K562 (cell line): ENCODE measurements at regions not wholly inside any gene's neighbourhood (a gene's known extent, or its start where the extent isn't known, plus 50 kb on each side); places are given as distances from the start of the nearest gene placed in this dataset.

Experiments used
- CLOCK ChIP-seq: fragments of 250-450 bp; sonication (Bioruptor Pico); IDR thresholded peaks from 2 replicates; pipeline ENCODE4 v1.4.0; 2020; ENCODE audit warnings: mild to moderate bottlenecking, moderate library complexity, borderline replicate concordance
- TRIM25 ChIP-seq: fragments of 450-650 bp; IDR thresholded peaks from 2 replicates; pipeline ENCODE4 v1.7.0; 2016; ENCODE audit warnings: borderline replicate concordance
- VEZF1 ChIP-seq: fragments of 200-800 bp; sonication (Bioruptor generic); IDR thresholded peaks from 2 replicates; pipeline ENCODE4 v1.6.1; 2017; ENCODE audit warnings: missing genetic modification characterization, missing compliant biosample characterization
- TF ChIP-seq, protein P1 (sequence below): IDR thresholded peaks from 2 replicates; pipeline ENCODE4 v1.6.1; 2012; ENCODE audit warnings: low read depth, low read length, improper control_type of control experiment, borderline replicate concordance
- TF ChIP-seq, protein P2 (sequence below), 2 experiments: fragments of 450-650 bp; formaldehyde crosslinking in 1 of 2; IDR thresholded peaks; 2 replicates each; pipeline versions ENCODE4 v1.4.0 to v1.6.1; 2014 to 2020; ENCODE audit warnings: mild to moderate bottlenecking in 2 of 2, borderline replicate concordance in 1 of 2, low read depth in 1 of 2

DNA sequence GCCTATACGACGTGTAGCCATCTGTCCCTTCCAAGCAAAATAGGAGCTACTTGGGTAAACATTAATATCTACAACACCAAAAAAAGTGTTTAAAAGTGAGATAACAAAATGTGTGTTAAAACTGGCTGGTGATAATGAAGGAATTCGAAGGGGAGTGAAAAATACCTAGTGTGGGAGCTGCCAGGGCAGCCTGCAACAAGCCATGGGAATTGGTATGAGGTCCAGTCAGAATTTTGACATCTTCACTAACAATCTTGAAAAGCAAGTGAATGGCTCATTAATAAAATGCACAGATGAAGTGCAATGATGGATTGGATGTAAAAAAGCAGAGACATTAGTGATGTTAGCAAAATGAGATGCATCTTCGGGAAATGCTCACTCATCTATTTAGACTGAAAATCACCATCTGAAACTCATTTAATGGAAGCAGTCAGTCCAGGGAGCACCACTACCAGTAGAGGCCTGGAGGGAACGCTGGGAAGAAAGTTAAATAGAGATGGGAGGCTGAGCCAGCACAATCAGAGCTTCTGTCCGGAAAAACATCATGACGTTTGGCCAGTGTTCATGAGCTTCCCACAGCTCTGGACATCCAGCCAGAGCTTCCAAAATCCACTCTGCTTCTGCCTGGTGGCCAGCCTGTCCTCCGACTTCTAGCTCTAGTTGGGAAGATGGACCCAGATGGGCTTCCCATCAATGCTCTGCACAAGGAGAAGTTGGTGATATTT is 405.0 kb upstream of the TMTC1 start (continued):
- TF ChIP-seq, protein P1, sequence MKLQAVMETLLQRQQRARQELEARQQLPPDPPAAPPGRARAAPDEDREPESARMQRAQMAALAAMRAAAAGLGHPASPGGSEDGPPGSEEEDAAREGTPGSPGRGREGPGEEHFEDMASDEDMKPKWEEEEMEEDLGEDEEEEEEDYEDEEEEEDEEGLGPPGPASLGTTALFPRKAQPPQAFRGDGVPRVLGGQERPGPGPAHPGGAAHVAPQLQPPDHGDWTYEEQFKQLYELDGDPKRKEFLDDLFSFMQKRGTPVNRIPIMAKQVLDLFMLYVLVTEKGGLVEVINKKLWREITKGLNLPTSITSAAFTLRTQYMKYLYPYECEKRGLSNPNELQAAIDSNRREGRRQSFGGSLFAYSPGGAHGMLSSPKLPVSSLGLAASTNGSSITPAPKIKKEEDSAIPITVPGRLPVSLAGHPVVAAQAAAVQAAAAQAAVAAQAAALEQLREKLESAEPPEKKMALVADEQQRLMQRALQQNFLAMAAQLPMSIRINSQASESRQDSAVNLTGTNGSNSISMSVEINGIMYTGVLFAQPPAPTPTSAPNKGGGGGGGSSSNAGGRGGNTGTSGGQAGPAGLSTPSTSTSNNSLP: no peak
- TF ChIP-seq VEZF1 (CRISPR knock-in tag) (no peak), CLOCK (CRISPR knock-in tag) (no peak), TRIM25 (no peak)
- TF ChIP-seq, protein P2, sequence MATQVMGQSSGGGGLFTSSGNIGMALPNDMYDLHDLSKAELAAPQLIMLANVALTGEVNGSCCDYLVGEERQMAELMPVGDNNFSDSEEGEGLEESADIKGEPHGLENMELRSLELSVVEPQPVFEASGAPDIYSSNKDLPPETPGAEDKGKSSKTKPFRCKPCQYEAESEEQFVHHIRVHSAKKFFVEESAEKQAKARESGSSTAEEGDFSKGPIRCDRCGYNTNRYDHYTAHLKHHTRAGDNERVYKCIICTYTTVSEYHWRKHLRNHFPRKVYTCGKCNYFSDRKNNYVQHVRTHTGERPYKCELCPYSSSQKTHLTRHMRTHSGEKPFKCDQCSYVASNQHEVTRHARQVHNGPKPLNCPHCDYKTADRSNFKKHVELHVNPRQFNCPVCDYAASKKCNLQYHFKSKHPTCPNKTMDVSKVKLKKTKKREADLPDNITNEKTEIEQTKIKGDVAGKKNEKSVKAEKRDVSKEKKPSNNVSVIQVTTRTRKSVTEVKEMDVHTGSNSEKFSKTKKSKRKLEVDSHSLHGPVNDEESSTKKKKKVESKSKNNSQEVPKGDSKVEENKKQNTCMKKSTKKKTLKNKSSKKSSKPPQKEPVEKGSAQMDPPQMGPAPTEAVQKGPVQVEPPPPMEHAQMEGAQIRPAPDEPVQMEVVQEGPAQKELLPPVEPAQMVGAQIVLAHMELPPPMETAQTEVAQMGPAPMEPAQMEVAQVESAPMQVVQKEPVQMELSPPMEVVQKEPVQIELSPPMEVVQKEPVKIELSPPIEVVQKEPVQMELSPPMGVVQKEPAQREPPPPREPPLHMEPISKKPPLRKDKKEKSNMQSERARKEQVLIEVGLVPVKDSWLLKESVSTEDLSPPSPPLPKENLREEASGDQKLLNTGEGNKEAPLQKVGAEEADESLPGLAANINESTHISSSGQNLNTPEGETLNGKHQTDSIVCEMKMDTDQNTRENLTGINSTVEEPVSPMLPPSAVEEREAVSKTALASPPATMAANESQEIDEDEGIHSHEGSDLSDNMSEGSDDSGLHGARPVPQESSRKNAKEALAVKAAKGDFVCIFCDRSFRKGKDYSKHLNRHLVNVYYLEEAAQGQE (IDR thresholded peaks at IDR 0.05; ENCODE audit: borderline replicate concordance): no peak
- TF ChIP-seq, protein P2 (CRISPR knock-in tag; IDR thresholded peaks at IDR 0.05; ENCODE audit: low read depth): no peak
